Endodermal cell (in vitro differentiated cells): ENCODE measurements at regions not wholly inside any gene's neighbourhood (a gene's known extent, or its start where the extent isn't known, plus 50 kb on each side); places are given as distances from the start of the nearest gene placed in this dataset.

Source experiments
- DNase-seq: peaks from one replicate; pipeline ENCODE4 v3.0.0-alpha.2; 2017
- H3K27ac ChIP-seq: 2 replicates; pipeline ENCODE4 v1.5.1; 2013; ENCODE audit warnings: mild to moderate bottlenecking, low read depth, low read length, moderate library complexity
- H3K27me3 ChIP-seq: 2 replicates; pipeline ENCODE4 v1.6.1; 2013; ENCODE audit warnings: mild to moderate bottlenecking, low read length, moderate library complexity; ENCODE audit not compliant: insufficient read depth, control insufficient read depth, poor library complexity, severe bottlenecking
- H3K36me3 ChIP-seq: 2 replicates; pipeline ENCODE4 v1.7.0; 2013; ENCODE audit warnings: mild to moderate bottlenecking, low read length, moderate library complexity; ENCODE audit not compliant: control insufficient read depth, insufficient read depth
- H3K4me1 ChIP-seq: one replicate; pipeline ENCODE4 v1.7.0; 2013; ENCODE audit warnings: low read length; ENCODE audit not compliant: control insufficient read depth, insufficient read depth
- H3K4me3 ChIP-seq: 2 replicates; pipeline ENCODE4 v1.5.1; 2013; ENCODE audit warnings: mild to moderate bottlenecking, low read length, moderate library complexity
- H3K9ac ChIP-seq: 2 replicates; pipeline ENCODE4 v1.6.1; 2013; ENCODE audit warnings: mild to moderate bottlenecking, low read length, moderate library complexity; ENCODE audit not compliant: poor library complexity, severe bottlenecking; ENCODE audit errors: extremely low read depth
- H3K9me3 ChIP-seq: 2 replicates; pipeline ENCODE4 v1.6.1; 2013; ENCODE audit warnings: mild to moderate bottlenecking, low read length, moderate library complexity; ENCODE audit not compliant: control insufficient read depth
- H3K27ac Mint-ChIP-seq: 2 replicates; pipeline ENCODE4 v1.8.0; 2020; ENCODE audit warnings: mixed read lengths
- H3K27me3 Mint-ChIP-seq: 2 replicates; pipeline ENCODE4 v1.8.0; 2021; ENCODE audit warnings: mild to moderate bottlenecking, mixed read lengths; ENCODE audit not compliant: insufficient read depth
- H3K36me3 Mint-ChIP-seq: 2 replicates; pipeline ENCODE4 v1.8.0; 2020; ENCODE audit warnings: low read depth, mixed read lengths
- H3K4me1 Mint-ChIP-seq: 2 replicates; pipeline ENCODE4 v1.8.0; 2020; ENCODE audit warnings: mixed read lengths
- H3K4me3 Mint-ChIP-seq: 2 replicates; pipeline ENCODE4 v1.8.0; 2020; ENCODE audit warnings: mild to moderate bottlenecking, moderate library complexity, mixed read lengths
- H3K9me3 Mint-ChIP-seq: 2 replicates; pipeline ENCODE4 v1.8.0; 2020; ENCODE audit warnings: mild to moderate bottlenecking, mixed read lengths
- CTCF ChIP-seq: fragments of 200-600 bp; sonication (generic); conservative IDR thresholded peaks from 2 replicates; pipeline ENCODE4 v1.5.0; 2021; ENCODE audit warnings: antibody characterized with exemption, mild to moderate bottlenecking
- WGBS, 2 experiments: methylation state at CpG; one replicate each; pipeline versions ENCODE4 v1.1.5 to v1.1.7; 2013; ENCODE audit warnings: missing lambda C conversion rate in 2 of 2, mixed read lengths in 1 of 2; ENCODE audit not compliant: insufficient coverage in 1 of 2, insufficient read length in 1 of 2; 5-methylcytosine and 5-hydroxymethylcytosine counted together

GRCh38 chr7:98051118-98051744, 55.4 kb upstream of the LMTK2 start:
- DNase-seq: peak; percentile 97
- Mint-ChIP-seq H3K36me3 (no peaks in the 10 kb centered on the region), H3K9me3 (no peaks in the 10 kb centered on the region), H3K27ac (no peak overlapping the region), H3K27me3 (peaks cover 3% of the 10 kb centered on the region), H3K4me1 (peaks cover 3% of the 10 kb centered on the region), H3K4me3 (no peak overlapping the region)
- H3K4me1 ChIP-seq: no peaks in the 10 kb centered on the region
- no peak overlapping the region for H3K9ac ChIP-seq
- no peak overlapping the region for H3K27ac ChIP-seq
- WGBS, 2 experiments: 13 to 22% methylated on average over 7 to 22 of the region's 24 CpGs
- H3K27me3 ChIP-seq: no peaks in the 10 kb centered on the region
- H3K36me3 ChIP-seq: no peaks in the 10 kb centered on the region
- peak; percentile 28 for TF ChIP-seq CTCF
- H3K4me3 ChIP-seq: no peak overlapping the region
- no peaks in the 10 kb centered on the region for H3K9me3 ChIP-seq

- WGBS, 2 experiments: 60 to 89% methylated on average over 1 to 4 of the region's 4 CpGs
- Mint-ChIP-seq H3K36me3 (no peaks in the 10 kb centered on the region), H3K27ac (no peak overlapping the region), H3K27me3 (peaks cover 3% of the 10 kb centered on the region), H3K9me3 (no peaks in the 10 kb centered on the region), H3K4me1 (no peaks in the 10 kb centered on the region), H3K4me3 (no peak overlapping the region)
- H3K9me3 ChIP-seq: no peaks in the 10 kb centered on the region
- no peaks in the 10 kb centered on the region for H3K4me1 ChIP-seq
- H3K27me3 ChIP-seq: no peaks in the 10 kb centered on the region
- H3K27ac ChIP-seq: no peak overlapping the region
- H3K36me3 ChIP-seq: no peaks in the 10 kb centered on the region
- TF ChIP-seq CTCF: no peak
- DNase-seq: no peak
- H3K4me3 ChIP-seq: no peak overlapping the region
- H3K9ac ChIP-seq: no peak overlapping the region
Measured at GRCh38 chr7:98054585-98054984, 52.1 kb upstream of the LMTK2 start.

- DNase-seq: no peak
- WGBS, 2 experiments: 87 to 94% methylated on average over 6 to 9 of the region's 9 CpGs
Measured at GRCh38 chr7:98056580-98056979, 50.1 kb upstream of the LMTK2 start.

More at GRCh38 chr7:98056580-98056979, 50.1 kb upstream of the LMTK2 start:
- no peak overlapping the region for H3K27ac ChIP-seq
- no peaks in the 10 kb centered on the region for H3K36me3 ChIP-seq
- no peak overlapping the region for H3K9ac ChIP-seq
- no peaks in the 10 kb centered on the region for H3K9me3 Mint-ChIP-seq
- no peaks in the 10 kb centered on the region for H3K4me1 ChIP-seq
- no peak for TF ChIP-seq CTCF
- H3K4me3 Mint-ChIP-seq: no peak overlapping the region
- H3K27ac Mint-ChIP-seq: no peak overlapping the region
- H3K9me3 ChIP-seq: no peaks in the 10 kb centered on the region
- no peaks in the 10 kb centered on the region for H3K27me3 ChIP-seq
- H3K4me3 ChIP-seq: no peak overlapping the region
- peaks cover 3% of the 10 kb centered on the region for H3K27me3 Mint-ChIP-seq
- H3K4me1 Mint-ChIP-seq: no peaks in the 10 kb centered on the region
- H3K36me3 Mint-ChIP-seq: no peaks in the 10 kb centered on the region
